SK-N-SH treated with all-trans-retinoic acid at 6 μM for 48 hours (cell line): ENCODE measurements at regions not wholly inside any gene's neighbourhood (a gene's known extent, or its start where the extent isn't known, plus 50 kb on each side); places are given as distances from the start of the nearest gene placed in this dataset.

Source experiments
- ATAC-seq: fragments of 200-7000 bp; cut with Tn5 transposase; 3 replicates; pipeline ENCODE4 v1.9.1; 2020; ENCODE audit warnings: mild to moderate bottlenecking, moderate library complexity
- ARNTL ChIP-seq: fragments of 450-650 bp; formaldehyde crosslinking; IDR thresholded peaks from 2 replicates; pipeline ENCODE4 v1.5.0; 2020; ENCODE audit warnings: low read depth, mild to moderate bottlenecking, moderate library complexity, borderline replicate concordance
- BACH2 ChIP-seq: fragments of 250-450 bp; sonication (Bioruptor Pico); IDR thresholded peaks from 2 replicates; pipeline ENCODE4 v1.9.0; 2021; ENCODE audit warnings: mild to moderate bottlenecking, borderline replicate concordance
- CREB5 ChIP-seq: fragments of 250-450 bp; sonication (Bioruptor Pico); IDR thresholded peaks from 2 replicates; pipeline ENCODE4 v1.5.1; 2020; ENCODE audit warnings: low read depth, mild to moderate bottlenecking, moderate library complexity
- CSDC2 ChIP-seq: fragments of 250-450 bp; sonication (Bioruptor Pico); IDR thresholded peaks from 2 replicates; pipeline ENCODE4 v1.5.0; 2020; ENCODE audit warnings: mild to moderate bottlenecking, moderate library complexity
- CSRNP3 ChIP-seq: fragments of 250-450 bp; sonication (Bioruptor Pico); IDR thresholded peaks from 2 replicates; pipeline ENCODE4 v1.5.1; 2021; ENCODE audit warnings: mild to moderate bottlenecking, moderate library complexity
- ESRRG ChIP-seq: fragments of 250-450 bp; sonication (Bioruptor Pico); IDR thresholded peaks from 2 replicates; pipeline ENCODE4 v1.6.1; 2021; ENCODE audit warnings: mild to moderate bottlenecking
- ISL1 ChIP-seq: fragments of 250-450 bp; sonication (Bioruptor Pico); IDR thresholded peaks from 2 replicates; pipeline ENCODE4 v2.1.2; 2022; ENCODE audit warnings: mild to moderate bottlenecking, moderate library complexity
- OSR1 ChIP-seq: fragments of 250-450 bp; sonication (Bioruptor Pico); IDR thresholded peaks from 2 replicates; pipeline ENCODE4 v1.8.0; 2022; ENCODE audit warnings: moderate library complexity, mild to moderate bottlenecking, inconsistent platforms
- PPARA ChIP-seq: fragments of 250-450 bp; sonication (Bioruptor Pico); IDR thresholded peaks from 2 replicates; pipeline ENCODE4 v1.5.0; 2020; ENCODE audit warnings: mild to moderate bottlenecking, borderline replicate concordance
- RARB ChIP-seq: fragments of 250-450 bp; sonication (Bioruptor Pico); IDR thresholded peaks from 2 replicates; pipeline ENCODE4 v1.8.0; 2021; ENCODE audit warnings: mild to moderate bottlenecking, moderate library complexity
- SNAI2 ChIP-seq: fragments of 250-450 bp; sonication (Bioruptor Pico); IDR thresholded peaks from 2 replicates; pipeline ENCODE4 v1.5.0; 2020; ENCODE audit warnings: mild to moderate bottlenecking, moderate library complexity
- TCF4 ChIP-seq: fragments of 250-450 bp; sonication (Bioruptor Pico); IDR thresholded peaks from 2 replicates; pipeline ENCODE4 v1.8.0; 2021; ENCODE audit warnings: mild to moderate bottlenecking, moderate library complexity, borderline replicate concordance
- ZC3H10 ChIP-seq: fragments of 250-450 bp; sonication (Bioruptor Pico); IDR thresholded peaks from 2 replicates; pipeline ENCODE4 v1.5.1; 2021; ENCODE audit warnings: mild to moderate bottlenecking, moderate library complexity
- ZFP30 ChIP-seq: fragments of 450-650 bp; formaldehyde crosslinking; IDR thresholded peaks from 2 replicates; pipeline ENCODE4 v1.5.0; 2022; ENCODE audit warnings: mild to moderate bottlenecking, moderate library complexity
- ZNF565 ChIP-seq: fragments of 450-650 bp; formaldehyde crosslinking; conservative IDR thresholded peaks from 2 replicates; pipeline ENCODE4 v1.5.0; 2020; ENCODE audit warnings: low read depth, mild to moderate bottlenecking, moderate library complexity
- ZNF70 ChIP-seq: fragments of 450-650 bp; formaldehyde crosslinking; IDR thresholded peaks from 2 replicates; pipeline ENCODE4 v1.5.0; 2020; ENCODE audit warnings: mild to moderate bottlenecking, moderate library complexity
- ZNF8 ChIP-seq: fragments of 450-650 bp; formaldehyde crosslinking; IDR thresholded peaks from 2 replicates; pipeline ENCODE4 v1.5.0; 2020; ENCODE audit warnings: mild to moderate bottlenecking, moderate library complexity
- TF ChIP-seq, protein P1 (sequence below): fragments of 250-450 bp; sonication (Bioruptor Pico); IDR thresholded peaks from 2 replicates; pipeline ENCODE4 v1.8.0; 2021; ENCODE audit warnings: low read depth, mild to moderate bottlenecking, moderate library complexity, borderline replicate concordance
- TF ChIP-seq, protein P2 (sequence below): fragments of 250-450 bp; sonication (Bioruptor Pico); IDR thresholded peaks from 2 replicates; pipeline ENCODE4 v1.8.0; 2020; ENCODE audit warnings: mild to moderate bottlenecking, moderate library complexity, borderline replicate concordance
- TF ChIP-seq, protein P3 (sequence below): fragments of 250-450 bp; sonication (Bioruptor Pico); IDR thresholded peaks from 2 replicates; pipeline ENCODE4 v1.5.0; 2020; ENCODE audit warnings: mild to moderate bottlenecking, moderate library complexity

- TF ChIP-seq, protein P1, sequence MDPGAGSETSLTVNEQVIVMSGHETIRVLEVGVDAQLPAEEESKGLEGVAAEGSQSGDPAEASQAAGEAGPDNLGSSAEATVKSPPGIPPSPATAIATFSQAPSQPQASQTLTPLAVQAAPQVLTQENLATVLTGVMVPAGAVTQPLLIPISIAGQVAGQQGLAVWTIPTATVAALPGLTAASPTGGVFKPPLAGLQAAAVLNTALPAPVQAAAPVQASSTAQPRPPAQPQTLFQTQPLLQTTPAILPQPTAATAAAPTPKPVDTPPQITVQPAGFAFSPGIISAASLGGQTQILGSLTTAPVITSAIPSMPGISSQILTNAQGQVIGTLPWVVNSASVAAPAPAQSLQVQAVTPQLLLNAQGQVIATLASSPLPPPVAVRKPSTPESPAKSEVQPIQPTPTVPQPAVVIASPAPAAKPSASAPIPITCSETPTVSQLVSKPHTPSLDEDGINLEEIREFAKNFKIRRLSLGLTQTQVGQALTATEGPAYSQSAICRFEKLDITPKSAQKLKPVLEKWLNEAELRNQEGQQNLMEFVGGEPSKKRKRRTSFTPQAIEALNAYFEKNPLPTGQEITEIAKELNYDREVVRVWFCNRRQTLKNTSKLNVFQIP, result no peak
- no peak for TF ChIP-seq ZNF8 (CRISPR knock-in tag)
- no peak for TF ChIP-seq OSR1
These were observed 94.2 kb downstream of the PJA1 start (continued) for GRCh38 chrX:69070949-69071650.

DNA sequence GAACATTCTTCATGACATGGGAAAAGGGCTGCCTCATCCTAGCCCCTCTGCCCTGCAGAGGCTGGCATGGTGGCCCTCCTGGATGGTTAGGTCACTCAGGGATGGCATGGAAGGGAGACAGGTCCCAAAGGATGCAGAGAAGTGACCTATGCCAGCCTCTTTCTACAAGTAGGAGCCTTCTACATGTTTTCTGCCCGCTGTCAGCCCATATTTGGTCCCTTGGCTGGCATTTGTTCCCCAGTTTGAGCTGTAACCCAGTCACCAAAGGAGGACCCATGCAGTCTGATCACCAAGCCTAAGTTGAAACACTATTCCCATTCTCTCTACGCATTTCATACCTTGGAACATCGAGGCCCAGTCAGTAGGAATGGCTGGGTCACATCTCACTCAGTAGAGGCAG, 95.4 kb downstream of the PJA1 start:
- no peak for ATAC-seq
- no peak for TF ChIP-seq ZNF8 (CRISPR knock-in tag)
- TF ChIP-seq, all 23 proteins: peak for 0

- ATAC-seq, result no peak
These were observed 96.2 kb downstream of the PJA1 start for GRCh38 chrX:69069086-69069445.

DNA sequence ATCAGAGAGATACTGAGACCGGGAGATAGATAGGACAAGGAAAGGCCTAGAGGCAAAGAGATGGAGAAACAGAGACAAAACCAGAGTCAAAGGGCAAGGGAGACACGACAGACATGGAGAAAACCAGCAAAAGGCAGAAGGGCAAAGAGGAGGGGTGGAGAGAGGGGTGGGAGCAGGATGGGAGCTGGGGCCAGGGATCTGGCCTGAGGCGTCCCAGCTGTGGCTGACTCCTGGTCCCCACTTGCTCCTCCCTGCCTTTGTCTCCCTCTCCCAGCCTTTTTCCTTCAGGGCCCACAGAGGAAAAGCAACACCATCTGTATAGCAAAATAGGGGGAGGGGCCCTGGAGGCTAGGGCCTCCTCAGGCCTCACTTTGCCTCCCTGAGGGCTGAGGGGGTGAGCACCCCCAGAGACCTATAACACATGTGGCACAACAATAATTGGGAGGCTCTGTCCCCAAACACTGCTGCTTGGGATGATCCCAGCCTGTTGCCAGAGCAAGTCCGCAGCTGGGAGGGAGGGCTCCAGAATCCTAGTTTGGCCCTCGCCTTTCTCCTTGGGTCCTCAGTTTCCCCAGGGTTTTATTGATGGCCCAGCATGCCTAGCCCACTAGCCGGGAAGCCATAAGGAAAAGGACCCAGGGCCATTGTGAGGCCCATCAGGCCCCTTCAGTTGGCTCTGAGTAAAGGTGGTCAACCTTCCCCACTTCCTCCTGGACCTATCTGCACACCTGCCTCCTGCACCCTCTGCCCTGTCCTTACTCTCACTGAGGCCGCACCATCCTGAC, 96.8 kb downstream of the PJA1 start:
- ATAC-seq, result no peak
- TF ChIP-seq TCF4 (CRISPR knock-in tag) (no peak), CSRNP3 (CRISPR knock-in tag) (no peak), SNAI2 (CRISPR knock-in tag) (no peak), ZC3H10 (CRISPR knock-in tag) (no peak), PPARA (no peak), ISL1 (CRISPR knock-in tag) (no peak), ZFP30 (CRISPR knock-in tag) (no peak)
- TF ChIP-seq, protein P1, result no peak

More at GRCh38 chrX:69069086-69069445, 96.2 kb downstream of the PJA1 start:
- no peak for TF ChIP-seq OSR1
- TF ChIP-seq PPARA, result no peak
- TF ChIP-seq CSDC2 (CRISPR knock-in tag), result no peak
- no peak for TF ChIP-seq ZC3H10 (CRISPR knock-in tag)
- no peak for TF ChIP-seq ESRRG
- no peak for TF ChIP-seq SNAI2 (CRISPR knock-in tag)
- TF ChIP-seq BACH2 (CRISPR knock-in tag), result no peak
- TF ChIP-seq, protein P2, sequence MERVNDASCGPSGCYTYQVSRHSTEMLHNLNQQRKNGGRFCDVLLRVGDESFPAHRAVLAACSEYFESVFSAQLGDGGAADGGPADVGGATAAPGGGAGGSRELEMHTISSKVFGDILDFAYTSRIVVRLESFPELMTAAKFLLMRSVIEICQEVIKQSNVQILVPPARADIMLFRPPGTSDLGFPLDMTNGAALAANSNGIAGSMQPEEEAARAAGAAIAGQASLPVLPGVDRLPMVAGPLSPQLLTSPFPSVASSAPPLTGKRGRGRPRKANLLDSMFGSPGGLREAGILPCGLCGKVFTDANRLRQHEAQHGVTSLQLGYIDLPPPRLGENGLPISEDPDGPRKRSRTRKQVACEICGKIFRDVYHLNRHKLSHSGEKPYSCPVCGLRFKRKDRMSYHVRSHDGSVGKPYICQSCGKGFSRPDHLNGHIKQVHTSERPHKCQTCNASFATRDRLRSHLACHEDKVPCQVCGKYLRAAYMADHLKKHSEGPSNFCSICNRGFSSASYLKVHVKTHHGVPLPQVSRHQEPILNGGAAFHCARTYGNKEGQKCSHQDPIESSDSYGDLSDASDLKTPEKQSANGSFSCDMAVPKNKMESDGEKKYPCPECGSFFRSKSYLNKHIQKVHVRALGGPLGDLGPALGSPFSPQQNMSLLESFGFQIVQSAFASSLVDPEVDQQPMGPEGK (CRISPR knock-in tag), result no peak
- TF ChIP-seq ZNF70 (CRISPR knock-in tag), result no peak
- no peak for TF ChIP-seq CREB5 (CRISPR knock-in tag)
- TF ChIP-seq ARNTL (CRISPR knock-in tag), result no peak
- TF ChIP-seq, protein P1, result no peak
- TF ChIP-seq ZNF565 (CRISPR knock-in tag), result no peak
- no peak for TF ChIP-seq TCF4 (CRISPR knock-in tag)
- TF ChIP-seq, protein P3, sequence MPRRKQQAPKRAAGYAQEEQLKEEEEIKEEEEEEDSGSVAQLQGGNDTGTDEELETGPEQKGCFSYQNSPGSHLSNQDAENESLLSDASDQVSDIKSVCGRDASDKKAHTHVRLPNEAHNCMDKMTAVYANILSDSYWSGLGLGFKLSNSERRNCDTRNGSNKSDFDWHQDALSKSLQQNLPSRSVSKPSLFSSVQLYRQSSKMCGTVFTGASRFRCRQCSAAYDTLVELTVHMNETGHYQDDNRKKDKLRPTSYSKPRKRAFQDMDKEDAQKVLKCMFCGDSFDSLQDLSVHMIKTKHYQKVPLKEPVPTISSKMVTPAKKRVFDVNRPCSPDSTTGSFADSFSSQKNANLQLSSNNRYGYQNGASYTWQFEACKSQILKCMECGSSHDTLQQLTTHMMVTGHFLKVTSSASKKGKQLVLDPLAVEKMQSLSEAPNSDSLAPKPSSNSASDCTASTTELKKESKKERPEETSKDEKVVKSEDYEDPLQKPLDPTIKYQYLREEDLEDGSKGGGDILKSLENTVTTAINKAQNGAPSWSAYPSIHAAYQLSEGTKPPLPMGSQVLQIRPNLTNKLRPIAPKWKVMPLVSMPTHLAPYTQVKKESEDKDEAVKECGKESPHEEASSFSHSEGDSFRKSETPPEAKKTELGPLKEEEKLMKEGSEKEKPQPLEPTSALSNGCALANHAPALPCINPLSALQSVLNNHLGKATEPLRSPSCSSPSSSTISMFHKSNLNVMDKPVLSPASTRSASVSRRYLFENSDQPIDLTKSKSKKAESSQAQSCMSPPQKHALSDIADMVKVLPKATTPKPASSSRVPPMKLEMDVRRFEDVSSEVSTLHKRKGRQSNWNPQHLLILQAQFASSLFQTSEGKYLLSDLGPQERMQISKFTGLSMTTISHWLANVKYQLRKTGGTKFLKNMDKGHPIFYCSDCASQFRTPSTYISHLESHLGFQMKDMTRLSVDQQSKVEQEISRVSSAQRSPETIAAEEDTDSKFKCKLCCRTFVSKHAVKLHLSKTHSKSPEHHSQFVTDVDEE (CRISPR knock-in tag), result no peak
- TF ChIP-seq ZNF8 (CRISPR knock-in tag), result no peak
- no peak for TF ChIP-seq RARB (CRISPR knock-in tag)
